DND-41 (cell line): ENCODE measurements at regions not wholly inside any gene's neighbourhood (a gene's known extent, or its start where the extent isn't known, plus 50 kb on each side); places are given as distances from the start of the nearest gene placed in this dataset.

Experiments
- ATAC-seq: fragments of 200-7000 bp; cut with Tn5 transposase; 3 replicates; pipeline ENCODE4 v1.9.1; 2021; ENCODE audit warnings: low read depth; ENCODE audit not compliant: insufficient read depth
- DNase-seq: peaks from one replicate; pipeline ENCODE4 v3.0.0-alpha.2; 2020
- H2AFZ ChIP-seq: 2 replicates; pipeline ENCODE4 v1.6.0; 2012; ENCODE audit warnings: low read depth, low read length
- H3K27ac ChIP-seq: 2 replicates; pipeline ENCODE4 v1.5.1; 2012; ENCODE audit warnings: low read length, inconsistent platforms
- H3K27me3 ChIP-seq: fragments of 200-600 bp; sonication (generic); 2 replicates; pipeline ENCODE4 v1.6.0; 2012; ENCODE audit warnings: low read length, mild to moderate bottlenecking, inconsistent platforms; ENCODE audit not compliant: insufficient read depth, poor library complexity
- H3K36me3 ChIP-seq: 2 replicates; pipeline ENCODE4 v1.5.1; 2012; ENCODE audit warnings: low read length, inconsistent platforms; ENCODE audit not compliant: insufficient read depth
- H3K4me1 ChIP-seq: 2 replicates; pipeline ENCODE4 v1.5.1; 2012; ENCODE audit warnings: mild to moderate bottlenecking, low read length; ENCODE audit not compliant: insufficient read depth
- H3K4me2 ChIP-seq: 2 replicates; pipeline ENCODE4 v1.6.0; 2012; ENCODE audit warnings: mild to moderate bottlenecking, moderate library complexity, low read length, inconsistent platforms; ENCODE audit not compliant: insufficient read depth
- H3K4me3 ChIP-seq, 2 experiments: fragments of 200-600 bp in 1 of 2; shearing (Covaris generic) in 1 of 2; 2 replicates each; pipeline ENCODE4 v1.5.1; 2012 to 2016; ENCODE audit warnings: inconsistent platforms in 2 of 2, low read length in 2 of 2, mild to moderate bottlenecking in 2 of 2, low read depth in 1 of 2, moderate library complexity in 1 of 2
- H3K79me2 ChIP-seq: 2 replicates; pipeline ENCODE4 v1.6.0; 2012; ENCODE audit warnings: low read length, inconsistent platforms; ENCODE audit not compliant: insufficient read depth
- H3K9ac ChIP-seq: 2 replicates; pipeline ENCODE4 v1.6.0; 2012; ENCODE audit warnings: low read depth, mild to moderate bottlenecking, inconsistent platforms, low read length, moderate library complexity
- H3K9me3 ChIP-seq: 2 replicates; pipeline ENCODE4 v1.5.1; 2012; ENCODE audit warnings: low read length, moderate library complexity, mild to moderate bottlenecking, inconsistent platforms; ENCODE audit not compliant: insufficient read depth, severe bottlenecking
- H4K20me1 ChIP-seq: 2 replicates; pipeline ENCODE4 v1.6.0; 2012; ENCODE audit warnings: low read length; ENCODE audit not compliant: insufficient read depth
- CTCF ChIP-seq: IDR thresholded peaks from 2 replicates; pipeline ENCODE4 v1.5.1; 2012; ENCODE audit warnings: borderline replicate concordance, low read length, moderate library complexity, mild to moderate bottlenecking; ENCODE audit not compliant: poor library complexity, severe bottlenecking; ENCODE audit errors: extremely low read depth
- EZH2 ChIP-seq: IDR thresholded peaks from 3 replicates; pipeline ENCODE4 v1.6.1; 2012; ENCODE audit warnings: borderline replicate concordance, low read depth, mild to moderate bottlenecking, moderate library complexity, low read length, inconsistent platforms; ENCODE audit not compliant: severe bottlenecking

- Histone ChIP-seq H3K9ac (no peak overlapping the region), H3K4me2 (no peak overlapping the region), H3K36me3 (no peaks in the 10 kb centered on the region), H3K79me2 (no peaks in the 10 kb centered on the region), H3K4me3 (no peak overlapping the region), H2AFZ (no peak overlapping the region), H3K9me3 (no peaks in the 10 kb centered on the region), H3K27me3 (no peaks in the 10 kb centered on the region), H4K20me1 (no peaks in the 10 kb centered on the region), H3K27ac (no peak overlapping the region), H3K4me1 (peaks cover 23% of the 10 kb centered on the region)
- ATAC-seq (no peak), DNase-seq (no peak)
- TF ChIP-seq EZH2 (no peak), CTCF (no peak)
Observed at GRCh38 chr11:134837166-134837886, 425.3 kb upstream of the B3GAT1 start.

- Histone ChIP-seq H2AFZ (no peak overlapping the region), H4K20me1 (no peaks in the 10 kb centered on the region), H3K27ac (no peak overlapping the region), H3K4me2 (no peak overlapping the region), H3K9me3 (no peaks in the 10 kb centered on the region), H3K36me3 (no peaks in the 10 kb centered on the region), H3K9ac (no peak overlapping the region), H3K4me3 (no peak overlapping the region), H3K4me1 (peaks cover 16% of the 10 kb centered on the region), H3K27me3 (no peaks in the 10 kb centered on the region), H3K79me2 (no peaks in the 10 kb centered on the region)
- DNase-seq, result no peak
- TF ChIP-seq EZH2 (no peak), CTCF (no peak)
- ATAC-seq, result no peak
Observed at GRCh38 chr11:134836561-134836960, 424.5 kb upstream of the B3GAT1 start.

GRCh38 chr11:134835561-134835960 lies 423.5 kb upstream of the B3GAT1 start:
- Histone ChIP-seq H3K27ac (no peak overlapping the region), H2AFZ (no peak overlapping the region), H3K9ac (no peak overlapping the region), H3K36me3 (no peaks in the 10 kb centered on the region), H3K4me2 (no peak overlapping the region), H3K4me3 (no peak overlapping the region), H3K9me3 (no peaks in the 10 kb centered on the region), H3K27me3 (no peaks in the 10 kb centered on the region), H3K79me2 (no peaks in the 10 kb centered on the region), H3K4me1 (peaks cover 6% of the 10 kb centered on the region), H4K20me1 (no peaks in the 10 kb centered on the region)
- TF ChIP-seq CTCF (no peak), EZH2 (no peak)
- DNase-seq, result no peak
- no peak for ATAC-seq
